ENCODE measurements at regions not wholly inside any gene's neighbourhood (a gene's known extent, or its start where the extent isn't known, plus 50 kb on each side); places are given as distances from the start of the nearest gene placed in this dataset.

- H2AFZ ChIP-seq (ENCODE audit: low read depth, low read length) = no peak overlapping the region
- no peaks in the 10 kb centered on the region for H3K79me2 ChIP-seq (ENCODE audit: low read length)
- no peaks in the 10 kb centered on the region for H3K27me3 ChIP-seq (ENCODE audit: low read depth, low read length)
- H3K4me3 ChIP-seq (ENCODE audit: low read length) = no peak overlapping the region
- H3K4me2 ChIP-seq (ENCODE audit: low read length) = no peak overlapping the region
- H4K20me1 ChIP-seq (ENCODE audit: insufficient read depth, low read length) = no peaks in the 10 kb centered on the region
- TF ChIP-seq EZH2phosphoT487 (IDR thresholded peaks at IDR 0.05; ENCODE audit: low read depth) = no peak
- TF ChIP-seq, protein P1, sequence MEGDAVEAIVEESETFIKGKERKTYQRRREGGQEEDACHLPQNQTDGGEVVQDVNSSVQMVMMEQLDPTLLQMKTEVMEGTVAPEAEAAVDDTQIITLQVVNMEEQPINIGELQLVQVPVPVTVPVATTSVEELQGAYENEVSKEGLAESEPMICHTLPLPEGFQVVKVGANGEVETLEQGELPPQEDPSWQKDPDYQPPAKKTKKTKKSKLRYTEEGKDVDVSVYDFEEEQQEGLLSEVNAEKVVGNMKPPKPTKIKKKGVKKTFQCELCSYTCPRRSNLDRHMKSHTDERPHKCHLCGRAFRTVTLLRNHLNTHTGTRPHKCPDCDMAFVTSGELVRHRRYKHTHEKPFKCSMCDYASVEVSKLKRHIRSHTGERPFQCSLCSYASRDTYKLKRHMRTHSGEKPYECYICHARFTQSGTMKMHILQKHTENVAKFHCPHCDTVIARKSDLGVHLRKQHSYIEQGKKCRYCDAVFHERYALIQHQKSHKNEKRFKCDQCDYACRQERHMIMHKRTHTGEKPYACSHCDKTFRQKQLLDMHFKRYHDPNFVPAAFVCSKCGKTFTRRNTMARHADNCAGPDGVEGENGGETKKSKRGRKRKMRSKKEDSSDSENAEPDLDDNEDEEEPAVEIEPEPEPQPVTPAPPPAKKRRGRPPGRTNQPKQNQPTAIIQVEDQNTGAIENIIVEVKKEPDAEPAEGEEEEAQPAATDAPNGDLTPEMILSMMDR (IDR thresholded peaks at IDR 0.05; ENCODE audit: low read depth, low read length) = no peak
- no peak overlapping the region for H3K9ac ChIP-seq (ENCODE audit: low read length)
- H3K27ac ChIP-seq (ENCODE audit: low read length) = no peak overlapping the region
- H3K9me3 ChIP-seq (ENCODE audit: insufficient read depth, low read length) = 0 out of 2 replicates have a peak, but pooled peaks cover 13% of the 10 kb centered on the region
- no peaks in the 10 kb centered on the region for H3K36me3 ChIP-seq (replicated peaks; ENCODE audit: low read depth, low read length)
- no peaks in the 10 kb centered on the region for H3K4me1 ChIP-seq (ENCODE audit: low read length)
These were observed 124.4 kb upstream of the SALL3 start for GRCh38 chr18:78855188-78855587.

GRCh38 chr18:78856569-78857313, 122.9 kb upstream of the SALL3 start:
- TF ChIP-seq, protein P1 (IDR thresholded peaks at IDR 0.05; ENCODE audit: low read depth, low read length) = no peak
- no peak for TF ChIP-seq EZH2phosphoT487 (IDR thresholded peaks at IDR 0.05; ENCODE audit: low read depth)
- Histone ChIP-seq H2AFZ (ENCODE audit: low read depth, low read length) (no peak overlapping the region), H3K27me3 (ENCODE audit: low read depth, low read length) (no peaks in the 10 kb centered on the region), H3K9me3 (ENCODE audit: insufficient read depth, low read length) (0 out of 2 replicates have a peak, but pooled peaks cover 13% of the 10 kb centered on the region), H3K4me2 (ENCODE audit: low read length) (no peak overlapping the region), H3K79me2 (ENCODE audit: low read length) (no peaks in the 10 kb centered on the region), H3K9ac (ENCODE audit: low read length) (no peak overlapping the region), H3K4me1 (ENCODE audit: low read length) (no peaks in the 10 kb centered on the region), H3K36me3 (replicated peaks; ENCODE audit: low read depth, low read length) (no peaks in the 10 kb centered on the region), H4K20me1 (ENCODE audit: insufficient read depth, low read length) (no peaks in the 10 kb centered on the region), H3K4me3 (ENCODE audit: low read length) (no peak overlapping the region), H3K27ac (ENCODE audit: low read length) (no peak overlapping the region)

DNA sequence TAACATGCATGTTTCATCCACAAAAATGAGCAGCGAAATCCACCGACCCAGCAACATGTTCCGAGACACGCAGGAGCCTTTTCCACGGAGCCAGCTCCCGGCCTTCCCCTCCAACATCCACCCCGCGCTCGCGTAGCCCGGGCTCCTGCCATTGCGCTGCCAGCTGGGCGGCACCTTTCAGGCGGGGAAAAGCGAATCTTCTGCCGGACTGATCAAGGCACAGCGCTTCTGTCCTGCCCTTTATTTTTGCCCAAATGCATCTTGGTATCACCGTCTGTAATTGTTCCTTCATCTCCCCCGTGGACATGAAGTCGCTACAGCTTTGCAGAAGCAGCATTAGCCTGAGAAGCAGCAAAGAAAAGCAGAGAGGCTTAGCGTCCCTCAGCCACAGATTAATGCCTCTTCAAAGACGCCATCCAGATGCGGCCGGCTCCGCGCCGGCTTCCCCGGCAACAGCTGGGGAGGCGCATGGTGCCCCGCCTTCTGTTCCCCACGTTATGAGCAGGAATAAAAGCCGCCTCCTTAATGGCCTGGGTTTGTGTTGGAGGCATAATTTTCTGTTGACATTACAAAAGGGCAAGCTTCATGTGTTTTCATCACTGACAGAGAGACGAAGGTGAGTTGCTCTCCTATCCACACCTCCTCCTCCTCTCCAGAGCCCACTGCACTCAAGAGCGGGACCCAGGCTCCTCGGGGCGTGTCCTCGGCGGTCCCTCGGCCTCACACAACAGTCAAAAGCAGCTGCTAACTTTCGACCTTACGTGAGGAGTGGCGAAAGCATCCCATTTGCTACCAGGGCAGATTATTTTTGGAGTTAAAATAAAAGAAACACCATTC, 122.1 kb upstream of the SALL3 start:
- no peaks in the 10 kb centered on the region for H3K4me1 ChIP-seq (ENCODE audit: low read length)
- H3K9ac ChIP-seq (ENCODE audit: low read length) = no peak overlapping the region
- H2AFZ ChIP-seq (ENCODE audit: low read depth, low read length) = no peak overlapping the region
- H3K9me3 ChIP-seq (ENCODE audit: insufficient read depth, low read length) = 0 out of 2 replicates have a peak, but pooled peaks cover 13% of the 10 kb centered on the region
- no peaks in the 10 kb centered on the region for H4K20me1 ChIP-seq (ENCODE audit: insufficient read depth, low read length)
- H3K4me2 ChIP-seq (ENCODE audit: low read length) = no peak overlapping the region
- H3K4me3 ChIP-seq (ENCODE audit: low read length) = no peak overlapping the region
- H3K36me3 ChIP-seq (replicated peaks; ENCODE audit: low read depth, low read length) = no peaks in the 10 kb centered on the region
- H3K79me2 ChIP-seq (ENCODE audit: low read length) = no peaks in the 10 kb centered on the region
- TF ChIP-seq, protein P1 (IDR thresholded peaks at IDR 0.05; ENCODE audit: low read depth, low read length) = no peak
- no peak for TF ChIP-seq EZH2phosphoT487 (IDR thresholded peaks at IDR 0.05; ENCODE audit: low read depth)
- no peak overlapping the region for H3K27ac ChIP-seq (ENCODE audit: low read length)
- no peaks in the 10 kb centered on the region for H3K27me3 ChIP-seq (ENCODE audit: low read depth, low read length)

DNA sequence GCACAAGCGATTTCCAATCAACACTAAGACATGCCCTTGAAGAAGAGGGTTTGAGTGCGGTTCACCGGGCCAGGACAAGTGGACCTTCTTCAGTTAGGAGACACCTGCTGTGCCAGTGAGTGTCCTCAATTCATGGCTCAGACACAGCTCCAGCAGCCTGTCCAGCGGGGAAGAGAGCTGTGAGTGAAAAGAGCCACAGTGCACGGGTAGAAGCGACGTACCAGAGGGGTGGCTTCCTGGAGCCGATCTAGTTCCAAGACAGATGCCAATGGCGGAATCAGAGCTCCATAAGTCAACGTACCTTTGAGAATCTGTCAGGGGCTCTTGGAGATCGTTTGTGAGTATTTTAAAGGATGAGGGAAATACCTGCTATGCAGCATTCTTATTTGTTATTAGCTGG, 119.9 kb upstream of the SALL3 start:
- no peak overlapping the region for H3K27ac ChIP-seq (ENCODE audit: low read length)

More for the DNA sequence above, 119.9 kb upstream of the SALL3 start:
- Histone ChIP-seq H3K4me3 (ENCODE audit: low read length) (no peak overlapping the region), H3K4me2 (ENCODE audit: low read length) (no peak overlapping the region), H4K20me1 (ENCODE audit: insufficient read depth, low read length) (no peaks in the 10 kb centered on the region), H3K79me2 (ENCODE audit: low read length) (no peaks in the 10 kb centered on the region), H3K27me3 (ENCODE audit: low read depth, low read length) (no peaks in the 10 kb centered on the region), H3K4me1 (ENCODE audit: low read length) (no peaks in the 10 kb centered on the region), H3K36me3 (replicated peaks; ENCODE audit: low read depth, low read length) (no peaks in the 10 kb centered on the region), H3K9ac (ENCODE audit: low read length) (no peak overlapping the region), H2AFZ (ENCODE audit: low read depth, low read length) (no peak overlapping the region), H3K9me3 (ENCODE audit: insufficient read depth, low read length) (0 out of 2 replicates have a peak, but pooled peaks cover 13% of the 10 kb centered on the region)
- TF ChIP-seq, protein P1 (IDR thresholded peaks at IDR 0.05; ENCODE audit: low read depth, low read length) = no peak
- no peak for TF ChIP-seq EZH2phosphoT487 (IDR thresholded peaks at IDR 0.05; ENCODE audit: low read depth)
